Activated CD4-positive, alpha-beta T cell treated with anti-CD3 and anti-CD28 coated beads, Interleukin-2, amount 50 U/mL, for 24 hours (primary cell): ENCODE measurements at regions not wholly inside any gene's neighbourhood (a gene's known extent, or its start where the extent isn't known, plus 50 kb on each side); places are given as distances from the start of the nearest gene placed in this dataset.
"Not testable (repeated sequence)": the region's sequence is repeated elsewhere in the genome, so short reads cannot be mapped to it uniquely, and the experiment has no call there.

Experiments used
- DNase-seq, 2 donors: peaks; one replicate each; pipeline ENCODE4 v3.0.0-alpha.2; 2020; ENCODE audit warnings: low read depth in 1 of 2, low spot score in 1 of 2

- not testable (repeated sequence) for DNase-seq
Measured at GRCh38 chr12:54799966-54800365, 54.4 kb upstream of the MUCL1 start.

DNA sequence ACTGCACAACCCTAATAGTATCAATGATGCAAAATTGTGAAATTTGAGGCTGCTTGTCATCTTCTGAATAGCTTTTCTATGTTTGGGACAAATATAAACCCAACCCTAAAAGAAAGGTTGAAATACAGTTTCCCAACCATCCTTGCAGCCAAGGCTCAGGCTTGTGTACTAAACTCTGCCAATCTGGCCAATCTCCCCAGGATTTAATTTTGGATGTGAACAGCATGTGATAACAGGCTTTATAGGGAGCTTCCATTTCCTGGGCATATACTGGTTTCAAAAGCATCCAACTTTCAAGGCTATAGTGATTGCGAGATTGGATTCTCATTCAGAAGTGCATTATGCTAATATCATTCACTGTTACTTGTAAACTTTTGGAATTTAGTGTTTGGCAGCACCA is 55.7 kb upstream of the MUCL1 start:
- no peak for DNase-seq

DNA sequence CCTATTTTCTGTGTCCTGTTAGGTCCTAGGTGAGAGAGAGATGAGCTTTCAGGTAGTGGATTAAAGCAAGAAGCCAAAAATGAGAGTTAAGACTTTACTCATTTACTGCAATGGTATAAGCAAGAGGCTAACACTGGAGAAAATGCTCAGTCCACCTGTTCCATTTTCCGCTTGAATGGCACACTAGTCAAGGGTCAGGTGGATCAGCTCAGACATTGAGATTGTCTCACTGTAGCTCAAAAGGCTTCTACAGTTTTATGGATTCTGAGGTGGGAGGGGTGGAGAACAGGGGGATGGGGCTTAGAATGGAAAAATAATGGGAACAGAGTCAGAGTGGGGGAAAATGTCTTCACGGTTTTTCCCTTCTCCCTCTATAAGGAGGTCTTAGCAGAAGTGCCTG is 57.3 kb upstream of the MUCL1 start:
- no peak for DNase-seq

- no peak for DNase-seq
Measured at GRCh38 chr12:54795644-54796043, 58.7 kb upstream of the MUCL1 start.

GRCh38 chr12:54786081-54786480 is 68.2 kb upstream of the MUCL1 start:
- no peak for DNase-seq

GRCh38 chr12:54784115-54784514 is 70.2 kb upstream of the MUCL1 start:
- no peak for DNase-seq

DNA sequence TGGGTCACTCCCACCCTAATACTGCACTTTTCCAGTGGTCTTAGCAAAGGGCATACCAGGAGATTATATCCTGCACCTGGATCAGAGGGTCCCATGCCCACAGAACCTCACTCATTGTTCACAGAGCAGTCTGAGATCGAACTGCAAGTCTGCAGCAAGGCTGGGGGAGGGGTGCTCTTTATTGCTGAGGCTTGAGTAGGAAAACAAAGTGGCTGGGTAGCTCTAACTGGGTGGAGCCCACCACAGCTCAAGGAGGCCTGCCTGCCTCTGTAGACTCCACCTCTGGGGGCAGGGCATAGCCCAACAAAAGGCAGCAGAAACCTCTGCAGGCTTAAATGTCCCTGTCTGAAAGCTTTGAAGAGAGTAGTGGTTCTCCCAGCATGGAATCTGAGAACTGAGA is 77.3 kb upstream of the MUCL1 start:
- DNase-seq: not testable (repeated sequence)

DNA sequence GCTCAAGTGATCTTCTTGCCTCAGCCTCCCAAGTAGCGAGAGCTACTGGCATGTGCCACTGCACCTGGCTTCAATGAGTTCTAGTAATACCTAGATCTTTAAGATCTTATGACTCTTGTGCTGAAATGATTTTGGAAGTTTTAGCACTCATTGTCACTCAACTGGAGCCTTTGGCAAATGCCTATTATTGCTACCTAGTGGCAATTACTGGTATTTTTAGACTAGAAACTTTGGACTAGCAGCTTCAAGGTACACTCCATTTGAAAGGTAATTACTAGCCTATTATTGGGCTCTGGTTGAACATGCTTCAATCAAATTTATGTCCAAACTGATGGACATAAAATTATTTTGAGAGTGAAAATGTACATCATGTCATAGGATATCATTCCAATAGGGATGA is 80.7 kb upstream of the MUCL1 start:
- DNase-seq: no peak

GRCh38 chr12:54765652-54766051 is 88.7 kb upstream of the MUCL1 start:
- no peak for DNase-seq

DNA sequence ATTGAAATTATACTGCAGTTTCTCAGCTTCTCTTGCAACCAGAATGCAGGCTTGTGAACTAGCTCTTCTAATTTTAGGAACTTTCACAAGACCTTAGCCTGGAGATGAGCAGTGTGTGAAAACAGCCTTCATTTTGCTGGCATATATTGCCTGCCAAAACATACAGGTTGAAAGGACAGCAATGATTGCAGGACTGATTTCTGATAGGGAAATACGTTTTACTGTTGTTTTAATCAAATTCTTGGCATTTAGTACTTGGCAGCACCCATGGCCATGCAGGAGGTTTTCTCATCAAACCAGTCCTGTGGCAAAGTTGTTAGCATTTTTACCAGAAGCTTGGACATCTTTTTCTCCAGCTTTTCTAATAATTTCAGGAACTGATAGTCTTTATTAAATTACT is 91.9 kb upstream of the MUCL1 start:
- no peak for DNase-seq

DNA sequence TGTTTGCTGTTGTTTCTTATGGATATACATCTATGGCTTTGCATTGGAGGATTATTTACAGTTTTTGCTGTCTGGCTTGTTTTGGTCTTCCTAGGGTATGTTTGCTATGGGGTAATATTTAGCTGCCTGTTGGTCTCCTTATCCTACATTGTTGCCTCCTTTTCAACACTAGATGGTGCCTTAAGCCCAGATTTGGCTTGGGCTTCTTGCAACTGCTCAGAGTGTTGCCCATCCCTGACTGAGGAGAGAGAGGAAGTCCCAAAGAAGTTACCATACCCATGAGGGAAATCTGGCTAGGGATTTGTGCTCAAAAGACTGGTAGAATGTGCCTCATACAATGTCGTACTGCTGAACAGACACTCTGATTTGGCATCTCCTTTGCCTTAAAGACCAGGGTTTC is 94.6 kb upstream of the MUCL1 start:
- DNase-seq: no peak

GRCh38 chr12:54751493-54751892 is 102.8 kb upstream of the MUCL1 start:
- DNase-seq: no peak

DNA sequence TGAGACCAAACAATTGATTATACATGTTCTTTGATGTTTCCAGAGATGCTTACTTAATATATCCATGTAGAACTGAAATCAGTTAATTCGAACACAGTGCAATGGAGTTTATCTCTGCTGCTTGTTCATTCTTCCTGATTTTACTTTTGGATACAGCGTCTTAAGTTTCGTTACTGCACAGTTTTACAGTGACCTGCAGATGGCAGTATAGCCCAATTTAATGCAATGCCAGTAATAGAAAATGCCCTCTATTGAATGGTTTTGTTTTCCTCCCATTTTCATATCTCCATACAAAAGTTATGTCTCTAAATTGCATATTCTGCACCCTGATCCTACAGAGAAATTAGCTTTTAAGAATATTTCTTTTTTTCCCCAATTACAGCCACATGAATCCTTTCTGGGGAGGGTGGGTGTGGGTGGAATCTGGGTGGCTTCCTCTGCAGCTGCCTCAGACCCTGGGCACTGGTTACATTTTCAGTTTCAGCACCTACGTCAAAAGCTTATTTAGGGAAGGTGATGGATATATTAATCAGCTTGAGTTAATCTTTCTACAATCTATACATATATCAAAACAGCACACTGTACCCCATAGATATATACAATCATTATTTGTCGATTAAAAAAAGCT is 101.1 kb upstream of the DCD start:
- DNase-seq: peak in 1 of 2 donors; percentile 44

DNA sequence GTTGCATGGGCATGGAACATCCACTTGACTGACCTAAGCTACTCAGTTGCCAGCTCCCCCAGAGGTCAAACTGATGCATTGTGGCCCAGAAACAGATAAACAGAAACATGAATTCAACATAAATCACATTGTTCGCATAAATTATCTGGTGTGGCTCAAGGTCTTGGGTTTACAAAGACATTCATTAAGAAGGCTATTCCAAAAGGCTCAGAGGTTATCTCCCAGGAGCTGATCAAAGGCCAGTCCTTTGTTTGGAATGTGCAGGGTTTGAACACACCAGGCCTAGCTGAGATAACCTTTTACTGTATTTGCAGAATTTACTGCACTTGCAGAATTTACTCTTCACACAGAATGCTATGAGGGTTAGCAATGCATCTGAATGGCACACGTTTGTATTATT is 96.4 kb upstream of the DCD start:
- DNase-seq: no peak

GRCh38 chr12:54740882-54741281 is 92.7 kb upstream of the DCD start:
- DNase-seq: no peak

DNA sequence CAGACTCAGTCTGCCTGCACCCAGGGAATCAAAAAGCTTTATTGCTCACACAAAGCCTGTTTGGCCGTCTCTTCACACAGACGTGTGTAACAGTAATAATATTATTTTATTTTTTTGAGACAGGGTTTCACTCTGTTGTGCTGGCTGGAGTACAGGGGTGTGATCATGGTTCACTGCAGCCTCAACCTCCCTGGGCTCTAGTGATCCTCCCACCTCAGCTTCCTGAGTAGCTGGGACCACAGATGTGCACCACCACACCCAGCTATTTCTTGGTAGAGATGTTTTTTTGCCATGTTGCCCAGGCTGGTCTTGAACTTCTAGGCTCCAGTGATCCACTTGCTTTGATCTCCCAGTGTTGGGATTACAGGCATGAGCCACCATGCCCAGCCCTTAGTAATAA is 88.4 kb upstream of the DCD start:
- no peak for DNase-seq

GRCh38 chr12:54734196-54734950 is 86.2 kb upstream of the DCD start:
- DNase-seq: no peak

DNA sequence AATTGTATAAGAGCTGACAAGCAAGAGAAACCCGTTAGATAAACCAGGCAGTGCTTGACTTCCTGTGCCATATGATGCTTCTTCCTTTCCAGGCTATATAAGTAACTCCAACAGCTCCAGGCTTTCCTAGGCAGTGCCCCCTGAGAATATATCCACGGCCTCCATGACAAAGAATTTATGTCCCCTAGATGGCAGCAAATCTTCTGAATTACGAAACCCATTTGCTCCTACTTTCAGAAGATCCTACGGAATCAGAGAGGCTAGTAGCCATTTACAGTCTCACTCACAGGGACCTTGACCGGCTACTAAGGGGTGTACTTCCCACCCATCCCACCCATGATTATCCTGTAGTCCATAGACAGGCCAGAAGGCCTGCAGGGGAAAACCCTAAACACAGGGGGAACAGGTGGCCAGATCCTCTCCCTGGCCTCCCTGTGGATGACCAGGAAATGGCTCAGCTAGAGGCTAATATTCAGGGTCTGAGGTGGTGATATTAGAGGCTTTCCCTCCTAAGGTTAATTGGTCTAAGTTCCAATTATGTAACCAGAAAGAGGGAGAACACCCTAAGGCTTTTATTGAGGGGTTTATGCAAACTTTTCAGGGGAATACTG is 77.2 kb upstream of the DCD start:
- DNase-seq: no peak

DNA sequence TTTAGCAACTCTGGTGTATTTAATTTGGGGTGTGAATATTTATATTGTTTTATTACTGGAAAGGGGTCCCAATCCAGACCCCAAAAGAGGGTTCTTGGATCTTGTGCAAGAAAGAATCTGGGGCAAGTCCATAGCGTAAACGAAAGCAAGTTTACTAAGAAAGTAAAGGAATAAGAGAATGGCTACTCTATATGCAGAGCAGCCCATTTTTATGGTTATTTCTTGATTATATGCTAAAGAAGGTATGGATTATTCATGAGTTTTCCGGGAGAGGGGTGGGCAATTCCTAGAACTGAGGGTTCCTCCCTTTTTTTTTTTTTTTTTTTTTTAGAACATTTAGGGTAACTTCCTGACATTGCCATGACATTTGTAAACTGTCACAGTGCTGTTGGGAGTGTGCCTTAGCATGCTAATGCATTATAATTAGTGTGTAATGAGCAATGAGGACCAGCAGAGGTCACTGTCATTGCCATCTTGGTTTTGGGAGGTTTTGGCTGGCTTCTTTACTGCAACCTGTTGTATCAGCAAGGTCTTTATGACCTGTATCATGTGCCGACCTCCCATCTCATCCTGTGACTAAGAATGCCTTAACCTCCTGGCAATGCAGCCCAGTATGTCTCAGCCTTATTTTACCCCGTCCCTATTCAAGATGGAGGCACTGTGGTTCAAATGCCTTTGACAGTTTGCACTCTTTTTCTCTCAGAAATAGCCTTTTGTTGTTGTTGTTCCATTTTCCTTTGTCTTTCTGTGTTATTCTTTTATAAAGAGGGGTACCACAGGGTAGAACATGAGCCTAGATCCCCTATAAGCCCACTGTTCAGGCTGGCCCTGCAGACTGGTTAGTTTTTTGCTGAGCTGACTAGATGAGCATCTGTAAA is 75.5 kb upstream of the DCD start:
- peak in 1 of 2 donors; percentile 17 for DNase-seq

- DNase-seq: no peak
Measured at GRCh38 chr12:54721312-54721711, 73.1 kb upstream of the DCD start.

GRCh38 chr12:54719691-54720090 is 71.5 kb upstream of the DCD start:
- DNase-seq: no peak

GRCh38 chr12:54716261-54716660 is 68.1 kb upstream of the DCD start:
- DNase-seq: no peak
